MCF 10A (cell line): ENCODE measurements at regions not wholly inside any gene's neighbourhood (a gene's known extent, or its start where the extent isn't known, plus 50 kb on each side); places are given as distances from the start of the nearest gene placed in this dataset.

ENCODE experiments used
- BruUV-seq: library from RNA; stranded (reverse); fragments of 400-500 nt; replicated peaks from 2 replicates; lab custom pipeline; 2021; lab: Mats Ljungman, UMichigan
- CTCF ChIA-PET: fragments of 300-600 bp; sonication (Branson Sonifier 250); formaldehyde crosslinking; extraction: SDS; loops from one replicate; lab custom pipeline; 2021; ENCODE audit warnings: antibody characterized with exemption, inconsistent platforms; lab: Yijun Ruan, JAX
- POLR2A ChIA-PET: fragments of 300-600, 350-650 bp; sonication (Branson Sonifier 250); formaldehyde crosslinking; extraction: SDS; loops from one replicate; lab custom pipeline; 2020; ENCODE audit warnings: antibody characterized with exemption, inconsistent platforms; lab: Yijun Ruan, JAX
- DNase-seq: peaks from one replicate; pipeline ENCODE4 v3.0.0-alpha.2; 2018; ENCODE audit not compliant: unreplicated experiment
- H3K27ac Mint-ChIP-seq: one replicate; pipeline ENCODE4 v1.8.0; 2022; ENCODE audit warnings: mild to moderate bottlenecking, low read depth, mixed read lengths; ENCODE audit not compliant: unreplicated experiment
- H3K27me3 Mint-ChIP-seq: one replicate; pipeline ENCODE4 v1.8.0; 2022; ENCODE audit warnings: mixed read lengths; ENCODE audit not compliant: insufficient read depth, unreplicated experiment
- H3K36me3 Mint-ChIP-seq: one replicate; pipeline ENCODE4 v1.8.0; 2022; ENCODE audit warnings: mild to moderate bottlenecking, moderate library complexity, mixed read lengths; ENCODE audit not compliant: insufficient read depth, unreplicated experiment
- H3K4me1 Mint-ChIP-seq: one replicate; pipeline ENCODE4 v1.8.0; 2022; ENCODE audit warnings: mixed read lengths; ENCODE audit not compliant: insufficient read depth, unreplicated experiment
- H3K4me3 Mint-ChIP-seq: one replicate; pipeline ENCODE4 v1.8.0; 2022; ENCODE audit warnings: mild to moderate bottlenecking, moderate library complexity, mixed read lengths; ENCODE audit not compliant: unreplicated experiment
- H3K9me3 Mint-ChIP-seq: one replicate; pipeline ENCODE4 v1.8.0; 2022; ENCODE audit warnings: mixed read lengths; ENCODE audit not compliant: unreplicated experiment
- CTCF ChIP-seq: fragments of 200-600 bp; IDR thresholded peaks from one replicate; pipeline ENCODE4 v1.8.0; 2022; ENCODE audit warnings: antibody characterized with exemption, mild to moderate bottlenecking; ENCODE audit not compliant: unreplicated experiment
- intact Hi-C: fragments of 100-400 bp; cut with micrococcal nuclease; formaldehyde crosslinking; loops from 2 replicates; pipeline ENCODE4 v1.14.1; 2022

- H3K9me3 Mint-ChIP-seq = peaks cover 6% of the 10 kb centered on the region
- H3K4me3 Mint-ChIP-seq = no peak overlapping the region
- no peak overlapping the region for H3K27ac Mint-ChIP-seq
- no peaks in the 10 kb centered on the region for H3K36me3 Mint-ChIP-seq
- BruUV-seq = no TSS peak
- intact Hi-C loops = no loop called here
- peaks cover 19% of the 10 kb centered on the region for H3K4me1 Mint-ChIP-seq
- POLR2A ChIA-PET = no interaction called here
- TF ChIP-seq CTCF = no peak
- no peak for DNase-seq
- H3K27me3 Mint-ChIP-seq = no peaks in the 10 kb centered on the region
- CTCF ChIA-PET = interaction anchor here (0.7 kb wide), 1 partner anchor 241 kb away, joined by 4 read pairs; no protein-coding TSS in a partner anchor
Observed at GRCh38 chr3:30551927-30552326, 54.5 kb upstream of the TGFBR2 start.

GRCh38 chr3:30553641-30554316 is 52.6 kb upstream of the TGFBR2 start:
- Mint-ChIP-seq H3K36me3 (no peaks in the 10 kb centered on the region), H3K27ac (no peak overlapping the region), H3K4me3 (no peak overlapping the region), H3K27me3 (no peaks in the 10 kb centered on the region), H3K4me1 (peaks cover 19% of the 10 kb centered on the region), H3K9me3 (no peaks in the 10 kb centered on the region)
- ChIA-PET CTCF (no interaction called here), POLR2A (interaction anchor here (0.6 to 2.5 kb wide), 2 partner anchors 11 to 50 kb away, joined by 4 to 8 read pairs; no protein-coding TSS in a partner anchor)
- no TSS peak for BruUV-seq
- DNase-seq = peak; percentile 23
- TF ChIP-seq CTCF = no peak
- intact Hi-C loops = no loop called here

DNA sequence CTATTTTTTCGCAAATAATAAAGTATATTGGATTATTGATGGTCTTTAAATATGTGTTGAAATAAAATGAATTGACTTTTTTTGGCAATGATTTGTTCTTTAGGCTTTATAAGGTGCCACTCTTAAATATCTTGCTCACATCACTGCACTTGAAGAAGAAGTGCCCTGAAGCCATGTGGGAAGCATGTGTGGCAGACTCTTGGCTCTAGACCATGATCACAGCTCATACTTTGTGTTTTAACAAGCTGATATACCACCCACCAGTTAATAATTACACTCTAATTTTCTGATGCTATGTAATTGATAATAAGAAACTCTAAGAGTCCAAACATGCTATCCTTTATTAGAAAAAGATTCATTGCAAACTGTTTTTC is 52.1 kb upstream of the TGFBR2 start:
- ChIA-PET CTCF (interaction anchor here (0.7 kb wide), 1 partner anchor 141 kb away, joined by 3 read pairs; no protein-coding TSS in a partner anchor), POLR2A (interaction anchor here (0.7 to 2.5 kb wide), 2 partner anchors 12 to 24 kb away, joined by 3 to 8 read pairs; no protein-coding TSS in a partner anchor)
- H3K36me3 Mint-ChIP-seq = no peaks in the 10 kb centered on the region
- H3K4me1 Mint-ChIP-seq = peaks cover 19% of the 10 kb centered on the region
- no peak overlapping the region for H3K4me3 Mint-ChIP-seq
- intact Hi-C loops = no loop called here
- no TSS peak for BruUV-seq
- no peak for TF ChIP-seq CTCF
- H3K27ac Mint-ChIP-seq = no peak overlapping the region
- DNase-seq = no peak
- no peaks in the 10 kb centered on the region for H3K9me3 Mint-ChIP-seq
- no peaks in the 10 kb centered on the region for H3K27me3 Mint-ChIP-seq

- BruUV-seq = no TSS peak
- Mint-ChIP-seq H3K9me3 (no peaks in the 10 kb centered on the region), H3K36me3 (no peaks in the 10 kb centered on the region), H3K27me3 (no peaks in the 10 kb centered on the region), H3K4me3 (no peak overlapping the region), H3K27ac (no peak overlapping the region), H3K4me1 (peaks cover 9% of the 10 kb centered on the region)
- POLR2A ChIA-PET = interaction anchor here (1.0 kb wide), 1 partner anchor 34 kb away, joined by 3 read pairs; no protein-coding TSS in a partner anchor
- intact Hi-C loops = no loop called here
- DNase-seq = no peak
- CTCF ChIA-PET = interaction anchor here (0.6 kb wide), 1 partner anchor 27 kb away, joined by 3 read pairs; no protein-coding TSS in a partner anchor
- no peak for TF ChIP-seq CTCF
Observed at GRCh38 chr3:30555968-30556367, 50.4 kb upstream of the TGFBR2 start.
